Stomach smooth muscle (tissue), 2 donors: ENCODE measurements at regions not wholly inside any gene's neighbourhood (a gene's known extent, or its start where the extent isn't known, plus 50 kb on each side); places are given as distances from the start of the nearest gene placed in this dataset.
"Not testable (repeated sequence)": the region's sequence is repeated elsewhere in the genome, so short reads cannot be mapped to it uniquely, and the experiment has no call there.

Experiments
- H3K27ac ChIP-seq: one replicate; pipeline ENCODE4 v1.7.0; 2013; ENCODE audit warnings: mild to moderate bottlenecking, low read length, inconsistent platforms
- H3K27me3 ChIP-seq, 2 donors: one replicate each; pipeline ENCODE4 v1.7.0; 2013; ENCODE audit warnings: low read length in 2 of 2; ENCODE audit not compliant: insufficient read depth in 2 of 2, control insufficient read depth in 1 of 2
- H3K36me3 ChIP-seq, 2 donors: one replicate each; pipeline ENCODE4 v1.7.0; 2013; ENCODE audit warnings: low read length in 2 of 2; ENCODE audit not compliant: control insufficient read depth in 2 of 2, insufficient read depth in 2 of 2
- H3K4me1 ChIP-seq: one replicate; pipeline ENCODE4 v1.7.0; 2013; ENCODE audit warnings: low read length; ENCODE audit not compliant: control insufficient read depth, insufficient read depth
- H3K4me3 ChIP-seq, 2 donors: one replicate each; pipeline ENCODE4 v1.7.0; 2013; ENCODE audit warnings: low read length in 2 of 2
- H3K9ac ChIP-seq, 2 donors: one replicate each; pipeline ENCODE4 v1.7.0; 2013; ENCODE audit warnings: low read length in 2 of 2, mild to moderate bottlenecking in 1 of 2
- H3K9me3 ChIP-seq, 2 donors: one replicate each; pipeline ENCODE4 v1.7.0; 2013; ENCODE audit warnings: low read length in 2 of 2; ENCODE audit not compliant: control insufficient read depth in 2 of 2
- donor health status: healthy.
- donor health status: Pancreatic carcinoma.

GRCh38 chr7:142636751-142637150 lies 112.5 kb upstream of the PRSS1 start:
- Histone ChIP-seq H3K4me3 (no peak overlapping the region), H3K36me3 (no peaks in the 10 kb centered on the region), H3K27me3 (peaks cover 0 to under 1% of the 10 kb centered on the region in 2 donors), H3K9ac (no peak overlapping the region), H3K4me1 (no peaks in the 10 kb centered on the region), H3K27ac (no peak overlapping the region), H3K9me3 (no peaks in the 10 kb centered on the region)

- not testable (repeated sequence) for H3K27ac ChIP-seq, H3K9me3 ChIP-seq, H3K9ac ChIP-seq, H3K4me1 ChIP-seq, H3K36me3 ChIP-seq, H3K4me3 ChIP-seq, H3K27me3 ChIP-seq
These were observed 113.2 kb upstream of the PRSS1 start for GRCh38 chr7:142636107-142636506.

GRCh38 chr7:142632271-142633134 lies 116.8 kb upstream of the PRSS1 start:
- H3K36me3 ChIP-seq, result no peaks in the 10 kb centered on the region
- H3K9ac ChIP-seq, result no peak overlapping the region
- H3K27me3 ChIP-seq, result peaks cover 0 to 3% of the 10 kb centered on the region in 2 donors
- H3K4me1 ChIP-seq, result no peaks in the 10 kb centered on the region
- H3K4me3 ChIP-seq, result no peak overlapping the region
- no peaks in the 10 kb centered on the region for H3K9me3 ChIP-seq
- H3K27ac ChIP-seq, result no peak overlapping the region

- Histone ChIP-seq H3K9me3 (no peaks in the 10 kb centered on the region), H3K27ac (no peak overlapping the region), H3K4me1 (no peaks in the 10 kb centered on the region), H3K4me3 (no peak overlapping the region), H3K27me3 (peaks cover 0 to 5% of the 10 kb centered on the region in 2 donors), H3K36me3 (no peaks in the 10 kb centered on the region), H3K9ac (peak overlapping the region in 1 of 2 donors; percentile 29)
These were observed 119.5 kb upstream of the PRSS1 start for GRCh38 chr7:142629588-142630260.

GRCh38 chr7:142628945-142629344 lies 120.3 kb upstream of the PRSS1 start:
- peaks cover 0 to 5% of the 10 kb centered on the region in 2 donors for H3K27me3 ChIP-seq
- H3K9ac ChIP-seq, result no peak overlapping the region
- H3K36me3 ChIP-seq, result no peaks in the 10 kb centered on the region
- H3K9me3 ChIP-seq, result no peaks in the 10 kb centered on the region
- no peaks in the 10 kb centered on the region for H3K4me1 ChIP-seq
- H3K4me3 ChIP-seq, result no peak overlapping the region
- no peak overlapping the region for H3K27ac ChIP-seq

GRCh38 chr7:142627223-142627622 lies 122.0 kb upstream of the PRSS1 start:
- not testable (repeated sequence) for H3K4me1 ChIP-seq, H3K9me3 ChIP-seq

GRCh38 chr7:142626420-142627035 lies 122.7 kb upstream of the PRSS1 start:
- H3K27me3 ChIP-seq, result peaks cover 0 to 2% of the 10 kb centered on the region in 2 donors
- no peaks in the 10 kb centered on the region for H3K36me3 ChIP-seq
- H3K27ac ChIP-seq, result no peak overlapping the region
- H3K9ac ChIP-seq, result no peak overlapping the region
- no peaks in the 10 kb centered on the region for H3K9me3 ChIP-seq
- H3K4me3 ChIP-seq, result no peak overlapping the region
- no peaks in the 10 kb centered on the region for H3K4me1 ChIP-seq

More at GRCh38 chr7:142627223-142627622, 122.0 kb upstream of the PRSS1 start:
- not testable (repeated sequence) for H3K9ac ChIP-seq, H3K27ac ChIP-seq, H3K27me3 ChIP-seq, H3K4me3 ChIP-seq, H3K36me3 ChIP-seq

GRCh38 chr7:142625216-142625615 lies 124.1 kb upstream of the PRSS1 start:
- not testable (repeated sequence) for H3K27me3 ChIP-seq, H3K4me3 ChIP-seq, H3K36me3 ChIP-seq, H3K27ac ChIP-seq, H3K9me3 ChIP-seq, H3K9ac ChIP-seq, H3K4me1 ChIP-seq

GRCh38 chr7:142620402-142620801 lies 128.9 kb upstream of the PRSS1 start:
- Histone ChIP-seq H3K4me1 (no peaks in the 10 kb centered on the region), H3K27me3 (peaks cover 0 to 8% of the 10 kb centered on the region in 2 donors), H3K4me3 (no peak overlapping the region), H3K36me3 (no peaks in the 10 kb centered on the region), H3K9ac (no peak overlapping the region), H3K27ac (no peak overlapping the region), H3K9me3 (no peaks in the 10 kb centered on the region)

- no peaks in the 10 kb centered on the region for H3K36me3 ChIP-seq
- no peak overlapping the region for H3K27ac ChIP-seq
- H3K4me3 ChIP-seq, result no peak overlapping the region
- H3K4me1 ChIP-seq, result no peaks in the 10 kb centered on the region
- H3K27me3 ChIP-seq, result peaks cover 0 to 8% of the 10 kb centered on the region in 2 donors
- H3K9me3 ChIP-seq, result no peaks in the 10 kb centered on the region
- no peak overlapping the region for H3K9ac ChIP-seq
These were observed 130.5 kb upstream of the PRSS1 start for GRCh38 chr7:142618655-142619351.
